GM18873 (cell line): ENCODE measurements at regions not wholly inside any gene's neighbourhood (a gene's known extent, or its start where the extent isn't known, plus 50 kb on each side); places are given as distances from the start of the nearest gene placed in this dataset.
A peak's percentile ranks its signal among the peaks of the same experiment; 100 is the strongest.

Experiments used
- ATAC-seq: cut with Tn5 transposase; IDR thresholded peaks from one replicate; pipeline ENCODE4 v1.9.1; 2021; ENCODE audit warnings: mild to moderate bottlenecking, moderate library complexity, moderate number of reproducible peaks; ENCODE audit not compliant: unreplicated experiment, low FRiP score

DNA sequence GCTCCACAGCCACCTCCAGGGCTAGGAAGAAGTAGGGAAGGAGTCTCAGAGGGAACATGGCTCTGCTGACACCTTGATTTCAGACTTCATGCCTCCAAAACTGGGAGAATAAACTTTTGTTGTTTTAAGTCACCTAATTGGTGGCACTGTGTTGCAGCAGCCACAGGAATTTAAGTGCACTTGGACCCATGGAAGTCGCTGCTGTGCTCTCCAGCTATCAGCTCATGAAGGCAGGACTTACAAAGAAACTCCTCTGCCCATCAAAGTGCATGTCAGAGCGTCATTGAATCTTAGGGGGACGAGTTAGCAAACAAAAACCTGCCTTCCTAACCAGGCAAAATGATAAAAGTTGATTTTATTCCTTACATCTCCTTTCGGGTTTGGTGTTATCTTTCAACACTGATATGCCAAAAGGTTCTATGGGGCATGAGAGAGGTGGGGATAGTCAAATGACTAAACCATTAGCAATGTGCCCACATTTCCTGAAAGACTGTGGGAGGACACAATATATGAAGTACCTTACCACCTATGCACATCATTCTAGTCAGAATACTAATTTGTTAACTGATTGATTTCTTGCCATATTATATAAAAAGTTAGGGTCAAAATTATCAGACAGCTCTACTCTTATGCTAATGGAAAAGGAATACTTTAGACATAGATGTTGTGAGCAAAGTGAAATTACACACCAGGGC, 235.8 kb upstream of the TNP1 start:
- no peak for ATAC-seq

DNA sequence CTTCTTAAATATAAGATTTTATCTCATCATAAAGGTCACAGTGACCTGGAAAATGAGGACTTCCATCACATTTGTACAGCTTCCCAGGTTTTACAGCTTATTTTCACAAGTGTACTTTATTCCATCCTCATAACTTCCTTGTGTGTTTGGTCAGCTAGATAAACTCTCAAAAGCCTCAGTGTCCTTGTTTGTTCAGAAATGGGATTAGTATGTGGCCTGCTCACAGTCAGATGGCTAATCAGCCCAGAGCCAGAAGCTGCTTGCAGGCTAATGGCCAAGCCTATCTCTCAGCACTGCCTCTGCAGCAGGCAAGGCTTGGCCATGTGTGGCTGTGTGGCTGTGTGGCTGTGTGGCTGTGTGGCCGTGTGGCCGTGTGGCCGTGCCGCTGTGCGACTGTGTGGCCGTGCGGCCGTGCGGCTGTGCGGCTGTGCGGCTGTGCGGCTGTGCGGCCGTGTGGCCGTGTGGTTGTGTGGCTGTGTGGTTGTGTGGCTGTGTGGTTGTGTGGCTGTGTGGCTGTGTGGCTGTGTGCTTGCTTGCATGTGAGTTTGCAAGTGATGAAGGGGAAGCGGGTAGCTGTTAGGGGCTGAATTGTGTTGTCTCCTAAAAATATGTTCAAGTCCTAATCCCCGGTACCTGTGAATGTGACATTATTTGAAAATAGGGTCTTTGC, 233.0 kb upstream of the TNP1 start:
- no peak for ATAC-seq

- ATAC-seq = no peak
Measured at GRCh38 chr2:217091531-217091930, 231.7 kb upstream of the TNP1 start.

GRCh38 chr2:217090884-217091283, 231.0 kb upstream of the TNP1 start:
- no peak for ATAC-seq

- ATAC-seq = peak; percentile 82
Measured at GRCh38 chr2:217090024-217090473, 230.2 kb upstream of the TNP1 start.

- ATAC-seq = no peak
Measured at GRCh38 chr2:217086718-217087117, 226.9 kb upstream of the TNP1 start.

GRCh38 chr2:217086038-217086522, 226.2 kb upstream of the TNP1 start:
- ATAC-seq = no peak

DNA sequence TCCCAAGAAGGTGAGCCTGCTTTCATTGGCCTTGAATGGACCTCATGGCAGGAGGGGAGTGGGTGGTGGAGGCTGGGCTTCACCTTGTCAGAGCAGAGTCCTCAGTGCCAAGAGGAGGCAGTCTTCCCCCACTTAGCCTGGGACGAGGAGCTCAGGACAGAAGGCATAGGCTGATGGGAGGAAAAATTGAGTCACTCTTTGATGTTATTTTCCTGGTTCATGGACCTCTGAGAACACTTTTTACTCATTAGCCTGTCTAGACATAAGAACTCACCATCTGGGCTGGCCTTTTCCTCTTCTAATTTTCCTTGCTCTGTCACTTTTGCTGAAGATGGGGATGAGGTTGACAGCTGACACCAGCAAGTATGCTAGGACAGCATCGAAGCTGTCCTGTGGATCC, 225.7 kb upstream of the TNP1 start:
- no peak for ATAC-seq

DNA sequence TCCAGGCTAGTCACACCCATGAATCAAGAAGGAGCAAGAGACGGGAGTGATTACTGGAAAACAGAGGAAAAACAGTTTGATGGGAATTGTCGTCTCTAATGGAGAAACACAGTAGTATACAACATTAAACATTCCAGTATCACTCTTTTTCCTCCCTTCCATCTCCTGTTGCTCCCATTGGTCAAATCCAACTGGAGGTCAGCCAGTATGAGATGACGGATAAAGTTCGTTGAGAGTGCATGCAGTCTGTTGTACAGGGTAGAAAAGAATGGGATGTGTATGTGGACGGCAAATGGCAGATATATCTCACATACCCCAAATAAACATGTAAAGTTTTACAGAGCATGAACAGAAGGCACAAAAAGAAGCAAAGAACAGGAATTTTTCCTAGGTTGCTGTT, 221.9 kb upstream of the TNP1 start:
- ATAC-seq = no peak

DNA sequence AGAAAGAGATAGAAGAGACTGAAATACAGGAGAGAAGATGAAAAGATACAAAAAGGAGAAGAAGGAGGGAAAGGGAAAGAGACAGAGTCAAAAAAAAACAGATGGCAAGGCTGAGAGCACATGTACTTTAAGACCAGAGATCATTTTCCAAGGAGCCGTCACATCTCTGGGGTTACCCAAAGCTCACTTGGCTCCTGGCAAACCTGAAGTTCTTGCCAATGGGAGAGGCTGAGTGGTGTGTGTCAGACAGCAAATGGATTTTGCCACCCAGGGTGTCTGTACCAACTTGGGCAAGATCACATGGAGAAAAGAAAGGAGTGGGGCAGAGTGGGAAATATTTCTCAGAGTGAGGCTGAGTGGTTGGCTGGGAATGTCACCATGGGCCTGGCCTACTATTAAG, 219.3 kb upstream of the TNP1 start:
- ATAC-seq = no peak

- no peak for ATAC-seq
Measured at GRCh38 chr2:217077831-217078407, 218.1 kb upstream of the TNP1 start.

GRCh38 chr2:217076657-217077232, 216.9 kb upstream of the TNP1 start:
- no peak for ATAC-seq

DNA sequence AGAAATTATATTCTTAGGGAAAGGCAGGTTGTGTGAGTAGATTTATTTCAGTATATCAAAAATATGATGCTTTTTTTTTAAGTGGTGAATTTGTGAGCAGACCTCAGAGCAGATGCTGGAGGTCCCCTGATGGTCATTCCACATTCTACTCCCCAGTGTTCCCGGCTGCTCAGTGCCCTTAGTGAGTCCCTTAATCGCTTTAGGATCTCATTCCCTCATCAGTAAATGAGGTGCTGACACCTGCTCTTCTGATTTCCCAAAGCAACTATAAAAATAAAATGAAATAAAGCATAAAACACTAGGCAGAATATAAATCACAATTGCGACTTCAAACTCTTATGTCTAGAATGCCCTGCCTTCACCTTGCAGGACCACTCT, 216.2 kb upstream of the TNP1 start:
- no peak for ATAC-seq

- no peak for ATAC-seq
Measured at GRCh38 chr2:217075268-217076057, 215.6 kb upstream of the TNP1 start.

DNA sequence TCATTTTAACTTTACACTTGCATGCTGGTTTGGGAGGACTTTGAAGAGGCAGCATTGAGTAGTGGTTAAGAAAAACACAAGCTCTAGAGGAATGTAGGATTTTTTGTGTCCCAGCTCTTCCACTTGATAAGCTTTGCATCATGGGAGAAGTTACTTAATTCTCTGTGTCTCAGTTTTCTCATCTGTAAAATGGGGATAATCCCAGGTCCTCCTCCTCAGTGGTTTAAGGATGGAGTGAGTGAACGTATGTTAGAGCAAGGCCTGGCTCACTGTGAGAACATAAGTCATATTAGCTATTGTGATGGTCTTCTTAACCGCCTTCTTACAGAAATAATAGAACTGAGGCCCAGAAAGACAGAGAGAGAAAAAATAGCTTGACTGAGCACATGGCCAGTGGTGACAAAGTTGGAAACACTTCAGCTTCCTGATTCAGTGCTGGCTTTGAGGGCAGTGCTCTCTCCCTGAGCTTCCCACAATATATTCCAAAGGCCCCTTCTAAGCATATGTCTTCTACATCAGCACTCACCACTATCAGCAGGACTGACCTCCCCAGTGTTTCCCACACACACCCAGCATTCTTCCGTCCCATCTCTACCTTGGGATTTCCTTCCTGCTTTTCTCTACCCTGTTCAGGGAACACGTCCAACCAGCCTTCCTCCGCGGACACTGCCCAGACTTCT, 214.9 kb upstream of the TNP1 start:
- no peak for ATAC-seq

DNA sequence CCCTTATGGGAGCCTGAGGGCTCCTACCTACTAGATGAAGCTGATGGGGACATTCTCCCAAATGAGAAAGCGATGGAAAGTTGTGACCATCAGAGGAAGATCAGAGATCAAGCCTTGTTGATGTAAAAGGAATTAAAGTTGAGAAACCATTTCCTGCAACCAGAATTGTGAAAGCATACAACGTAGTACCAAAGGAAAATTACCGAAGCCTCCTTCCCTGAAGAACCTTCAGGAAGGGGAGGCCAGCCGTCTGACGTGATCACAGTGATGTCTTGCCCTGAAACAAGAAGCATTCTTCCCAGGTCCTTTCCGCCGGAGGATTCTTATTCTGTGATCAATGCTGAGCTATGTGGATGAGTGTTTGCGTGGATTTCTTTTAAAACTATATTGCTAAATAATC, 211.6 kb upstream of the TNP1 start:
- no peak for ATAC-seq

DNA sequence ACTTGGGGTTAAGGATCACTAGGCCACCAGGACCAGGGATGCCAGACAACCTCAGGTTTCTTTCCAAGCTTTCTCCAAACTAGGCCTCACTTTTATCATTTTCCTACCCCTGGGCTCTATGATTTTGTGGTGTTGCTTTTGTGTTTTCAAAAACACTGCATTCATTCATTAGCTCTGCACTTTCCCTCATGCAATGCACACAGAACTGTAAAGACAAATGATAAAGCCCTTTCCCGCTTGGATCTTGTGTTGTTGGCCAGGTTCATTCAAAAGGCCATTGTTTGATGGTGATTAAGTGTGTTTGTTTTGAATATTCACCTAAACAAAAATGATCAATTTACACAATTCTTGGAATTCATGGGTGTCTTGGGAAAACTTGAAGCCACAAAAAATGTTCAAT, 210.7 kb upstream of the TNP1 start:
- no peak for ATAC-seq

DNA sequence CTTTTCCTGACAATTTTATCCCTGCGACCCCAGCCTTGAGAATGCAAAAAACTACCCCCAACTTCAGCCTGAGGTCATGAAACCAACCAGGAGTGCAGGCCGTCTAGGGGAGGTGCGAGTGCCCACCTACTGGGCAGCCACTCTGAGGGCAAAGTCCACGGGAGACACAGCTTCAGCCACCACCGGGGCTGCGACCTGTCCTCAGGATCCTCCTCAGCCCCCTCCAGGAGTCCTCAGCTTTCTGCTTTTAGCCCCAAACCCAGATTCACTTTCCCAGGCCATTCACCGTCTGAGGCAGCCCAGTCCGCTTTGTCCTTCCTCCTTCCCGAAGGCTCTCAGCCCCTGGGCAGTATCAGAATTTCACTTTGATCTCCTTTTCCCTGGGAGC, 210.2 kb upstream of the TNP1 start:
- no peak for ATAC-seq

DNA sequence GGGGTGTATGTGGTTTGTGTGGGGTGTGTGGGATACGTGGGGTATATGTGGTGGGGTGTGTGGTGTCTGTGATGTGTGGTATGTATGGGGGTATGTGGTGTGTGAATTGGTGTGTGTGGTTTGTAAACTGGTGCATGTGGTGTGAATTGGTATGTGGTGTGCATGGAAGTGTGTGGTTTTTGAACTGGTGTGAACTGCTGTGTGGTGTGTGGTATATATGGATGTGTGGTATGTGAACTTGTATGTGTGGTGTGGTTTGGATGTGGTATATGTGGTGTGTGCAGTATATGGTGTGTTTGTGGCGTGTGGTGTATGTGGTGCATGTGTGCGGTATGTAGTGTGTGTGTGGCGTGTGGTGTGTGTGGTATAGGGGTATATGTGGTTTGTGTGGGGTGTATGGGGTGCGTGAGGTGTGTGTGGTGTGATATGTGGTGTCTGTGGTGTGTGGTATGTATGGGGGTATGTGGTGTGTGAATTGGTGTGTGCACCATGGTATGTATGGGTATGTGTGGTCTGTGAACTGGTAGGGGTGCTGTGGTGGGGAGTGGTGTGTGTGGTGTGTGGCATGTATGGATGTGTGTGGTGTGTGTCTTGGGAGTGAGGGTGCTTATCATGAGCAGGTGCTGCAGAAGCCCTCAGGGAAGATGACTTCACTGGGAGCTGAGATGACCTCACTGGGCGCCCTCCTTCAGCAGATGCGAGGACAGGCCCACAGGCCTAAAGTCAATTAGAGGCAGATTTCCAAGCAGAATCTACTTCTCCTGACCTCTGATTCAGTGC, 209.6 kb upstream of the TNP1 start:
- no peak for ATAC-seq
